ENCODE measurements at regions not wholly inside any gene's neighbourhood (a gene's known extent, or its start where the extent isn't known, plus 50 kb on each side); places are given as distances from the start of the nearest gene placed in this dataset.

GRCh38 chr15:49734831-49735508 is 114.1 kb downstream of the DTWD1 start:
- TF ChIP-seq, protein P1, sequence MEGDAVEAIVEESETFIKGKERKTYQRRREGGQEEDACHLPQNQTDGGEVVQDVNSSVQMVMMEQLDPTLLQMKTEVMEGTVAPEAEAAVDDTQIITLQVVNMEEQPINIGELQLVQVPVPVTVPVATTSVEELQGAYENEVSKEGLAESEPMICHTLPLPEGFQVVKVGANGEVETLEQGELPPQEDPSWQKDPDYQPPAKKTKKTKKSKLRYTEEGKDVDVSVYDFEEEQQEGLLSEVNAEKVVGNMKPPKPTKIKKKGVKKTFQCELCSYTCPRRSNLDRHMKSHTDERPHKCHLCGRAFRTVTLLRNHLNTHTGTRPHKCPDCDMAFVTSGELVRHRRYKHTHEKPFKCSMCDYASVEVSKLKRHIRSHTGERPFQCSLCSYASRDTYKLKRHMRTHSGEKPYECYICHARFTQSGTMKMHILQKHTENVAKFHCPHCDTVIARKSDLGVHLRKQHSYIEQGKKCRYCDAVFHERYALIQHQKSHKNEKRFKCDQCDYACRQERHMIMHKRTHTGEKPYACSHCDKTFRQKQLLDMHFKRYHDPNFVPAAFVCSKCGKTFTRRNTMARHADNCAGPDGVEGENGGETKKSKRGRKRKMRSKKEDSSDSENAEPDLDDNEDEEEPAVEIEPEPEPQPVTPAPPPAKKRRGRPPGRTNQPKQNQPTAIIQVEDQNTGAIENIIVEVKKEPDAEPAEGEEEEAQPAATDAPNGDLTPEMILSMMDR (IDR thresholded peaks at IDR 0.05): no peak
- TF ChIP-seq POLR2A (IDR thresholded peaks at IDR 0.05) (no peak), POLR2AphosphoS5 (IDR thresholded peaks at IDR 0.05) (no peak)
